Osteoblast (primary cell): ENCODE measurements at regions not wholly inside any gene's neighbourhood (a gene's known extent, or its start where the extent isn't known, plus 50 kb on each side); places are given as distances from the start of the nearest gene placed in this dataset.

Experiments used
- DNase-seq: peaks from one replicate; pipeline ENCODE4 v3.0.0; 2011; ENCODE audit warnings: low spot score, mixed read lengths; ENCODE audit not compliant: insufficient read length; ENCODE audit errors: missing footprints
- H2AFZ ChIP-seq: 2 replicates; pipeline ENCODE4 v1.6.0; 2011; ENCODE audit warnings: mild to moderate bottlenecking, low read length
- H3K27ac ChIP-seq: 2 replicates; pipeline ENCODE4 v1.5.1; 2011; ENCODE audit warnings: mild to moderate bottlenecking, low read depth, low read length, moderate library complexity
- H3K27me3 ChIP-seq: 2 replicates; pipeline ENCODE4 v1.6.0; 2012; ENCODE audit warnings: mild to moderate bottlenecking, control low read depth, inconsistent platforms, low read length, moderate library complexity; ENCODE audit not compliant: insufficient read depth
- H3K36me3 ChIP-seq: 2 replicates; pipeline ENCODE4 v1.5.1; 2011; ENCODE audit warnings: mild to moderate bottlenecking, low read length, control low read depth, moderate library complexity; ENCODE audit not compliant: insufficient read depth
- H3K4me1 ChIP-seq: 2 replicates; pipeline ENCODE4 v1.5.1; 2011; ENCODE audit warnings: mild to moderate bottlenecking, low read length, control low read depth, moderate library complexity; ENCODE audit not compliant: insufficient read depth
- H3K4me2 ChIP-seq: 2 replicates; pipeline ENCODE4 v1.6.0; 2011; ENCODE audit warnings: mild to moderate bottlenecking, low read length; ENCODE audit not compliant: insufficient read depth
- H3K4me3 ChIP-seq: fragments of 200-600 bp; sonication (generic); 3 replicates; pipeline ENCODE4 v1.5.1; 2012; ENCODE audit warnings: mild to moderate bottlenecking, low read length, inconsistent platforms; ENCODE audit not compliant: insufficient read depth
- H3K79me2 ChIP-seq: 2 replicates; pipeline ENCODE4 v1.6.0; 2012; ENCODE audit warnings: mild to moderate bottlenecking, low read length, control low read depth, inconsistent platforms; ENCODE audit not compliant: insufficient read depth
- H3K9me3 ChIP-seq: 2 replicates; pipeline ENCODE4 v1.5.1; 2011; ENCODE audit warnings: low read depth, low read length, control low read depth
- H4K20me1 ChIP-seq: 2 replicates; pipeline ENCODE4 v1.6.0; 2012; ENCODE audit warnings: mild to moderate bottlenecking, low read length, control low read depth; ENCODE audit not compliant: insufficient read depth
- TF ChIP-seq, protein P1 (sequence below): IDR thresholded peaks from 2 replicates; pipeline ENCODE4 v1.5.1; 2011; ENCODE audit warnings: mild to moderate bottlenecking, low read depth, low read length, moderate library complexity; ENCODE audit errors: extremely low read depth

GRCh38 chr1:25027822-25028586, 97.9 kb upstream of the RUNX3 start:
- Histone ChIP-seq H2AFZ (no peak overlapping the region), H3K4me3 (no peak overlapping the region), H3K4me1 (peaks cover 2% of the 10 kb centered on the region), H3K79me2 (no peaks in the 10 kb centered on the region), H3K27ac (no peak overlapping the region), H3K36me3 (no peaks in the 10 kb centered on the region), H3K27me3 (peaks cover 10% of the 10 kb centered on the region), H3K4me2 (no peak overlapping the region), H4K20me1 (no peaks in the 10 kb centered on the region), H3K9me3 (no peaks in the 10 kb centered on the region)
- DNase-seq, result no peak
- TF ChIP-seq, protein P1, sequence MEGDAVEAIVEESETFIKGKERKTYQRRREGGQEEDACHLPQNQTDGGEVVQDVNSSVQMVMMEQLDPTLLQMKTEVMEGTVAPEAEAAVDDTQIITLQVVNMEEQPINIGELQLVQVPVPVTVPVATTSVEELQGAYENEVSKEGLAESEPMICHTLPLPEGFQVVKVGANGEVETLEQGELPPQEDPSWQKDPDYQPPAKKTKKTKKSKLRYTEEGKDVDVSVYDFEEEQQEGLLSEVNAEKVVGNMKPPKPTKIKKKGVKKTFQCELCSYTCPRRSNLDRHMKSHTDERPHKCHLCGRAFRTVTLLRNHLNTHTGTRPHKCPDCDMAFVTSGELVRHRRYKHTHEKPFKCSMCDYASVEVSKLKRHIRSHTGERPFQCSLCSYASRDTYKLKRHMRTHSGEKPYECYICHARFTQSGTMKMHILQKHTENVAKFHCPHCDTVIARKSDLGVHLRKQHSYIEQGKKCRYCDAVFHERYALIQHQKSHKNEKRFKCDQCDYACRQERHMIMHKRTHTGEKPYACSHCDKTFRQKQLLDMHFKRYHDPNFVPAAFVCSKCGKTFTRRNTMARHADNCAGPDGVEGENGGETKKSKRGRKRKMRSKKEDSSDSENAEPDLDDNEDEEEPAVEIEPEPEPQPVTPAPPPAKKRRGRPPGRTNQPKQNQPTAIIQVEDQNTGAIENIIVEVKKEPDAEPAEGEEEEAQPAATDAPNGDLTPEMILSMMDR, result no peak

GRCh38 chr1:25026730-25027450, 96.8 kb upstream of the RUNX3 start:
- H4K20me1 ChIP-seq, result no peaks in the 10 kb centered on the region
- no peaks in the 10 kb centered on the region for H3K79me2 ChIP-seq
- TF ChIP-seq, protein P1, result no peak
- no peak overlapping the region for H3K27ac ChIP-seq
- H2AFZ ChIP-seq, result no peak overlapping the region
- no peak overlapping the region for H3K4me2 ChIP-seq
- H3K27me3 ChIP-seq, result peaks cover 10% of the 10 kb centered on the region
- no peak overlapping the region for H3K4me3 ChIP-seq
- peaks cover 6% of the 10 kb centered on the region for H3K4me1 ChIP-seq
- H3K36me3 ChIP-seq, result no peaks in the 10 kb centered on the region
- peak; percentile 66 for DNase-seq
- no peaks in the 10 kb centered on the region for H3K9me3 ChIP-seq

DNA sequence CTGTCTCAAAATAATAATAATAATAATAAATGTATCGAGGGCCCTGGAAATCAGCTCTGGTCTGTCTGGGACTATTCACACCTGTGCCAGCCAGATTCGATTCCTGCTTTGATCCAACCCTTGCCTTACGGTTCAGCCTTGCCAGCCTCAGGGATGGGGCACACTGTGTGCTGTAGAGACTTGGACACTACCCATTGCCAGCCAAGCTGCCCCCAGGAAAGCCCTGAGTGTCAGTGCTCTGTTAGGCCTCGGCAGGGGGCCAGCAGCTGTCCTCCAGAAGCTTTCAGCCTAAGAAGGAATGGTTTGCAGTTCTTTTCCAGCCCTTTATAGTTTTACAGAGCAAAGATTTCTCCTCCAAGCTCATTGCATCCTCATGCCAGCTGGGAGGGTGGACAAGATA, 96.2 kb upstream of the RUNX3 start:
- no peaks in the 10 kb centered on the region for H3K9me3 ChIP-seq
- no peaks in the 10 kb centered on the region for H4K20me1 ChIP-seq
- no peak overlapping the region for H3K4me2 ChIP-seq
- H3K27ac ChIP-seq, result no peak overlapping the region
- H3K4me3 ChIP-seq, result no peak overlapping the region
- H3K27me3 ChIP-seq, result peaks cover 10% of the 10 kb centered on the region
- H3K36me3 ChIP-seq, result no peaks in the 10 kb centered on the region
- no peak for DNase-seq
- no peaks in the 10 kb centered on the region for H3K79me2 ChIP-seq
- H2AFZ ChIP-seq, result no peak overlapping the region
- peaks cover 6% of the 10 kb centered on the region for H3K4me1 ChIP-seq
- TF ChIP-seq, protein P1, result no peak
